NCI-H1930 (cell line): ENCODE measurements at regions not wholly inside any gene's neighbourhood (a gene's known extent, or its start where the extent isn't known, plus 50 kb on each side); places are given as distances from the start of the nearest gene placed in this dataset.

Experiments used
- DNase-seq, 2 experiments: peaks; one replicate each; lab custom pipeline; 2025; lab: John Stamatoyannopoulos, UW

DNA sequence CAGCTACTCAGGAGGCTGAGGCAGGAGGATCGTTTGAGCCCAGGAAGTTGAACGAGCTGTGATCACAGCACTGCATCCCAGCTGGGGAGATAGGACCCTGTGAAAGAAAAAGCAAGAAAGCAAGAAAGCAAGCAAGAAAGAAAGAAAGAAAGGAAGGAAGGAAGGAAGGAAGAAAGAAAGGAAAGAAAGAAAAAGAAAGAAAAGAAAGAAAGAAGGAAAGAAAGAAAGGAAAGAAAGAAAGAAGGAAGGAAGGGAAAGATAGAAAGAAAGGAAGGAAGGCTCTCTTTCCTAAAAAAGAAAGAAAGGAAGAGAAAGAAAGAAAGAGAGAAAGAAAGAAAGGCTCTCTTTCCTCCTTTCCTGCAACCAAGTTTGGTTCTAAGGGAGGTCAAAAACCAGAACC lies 380.3 kb downstream of the PCNX1 start:
- DNase-seq: no peak

DNA sequence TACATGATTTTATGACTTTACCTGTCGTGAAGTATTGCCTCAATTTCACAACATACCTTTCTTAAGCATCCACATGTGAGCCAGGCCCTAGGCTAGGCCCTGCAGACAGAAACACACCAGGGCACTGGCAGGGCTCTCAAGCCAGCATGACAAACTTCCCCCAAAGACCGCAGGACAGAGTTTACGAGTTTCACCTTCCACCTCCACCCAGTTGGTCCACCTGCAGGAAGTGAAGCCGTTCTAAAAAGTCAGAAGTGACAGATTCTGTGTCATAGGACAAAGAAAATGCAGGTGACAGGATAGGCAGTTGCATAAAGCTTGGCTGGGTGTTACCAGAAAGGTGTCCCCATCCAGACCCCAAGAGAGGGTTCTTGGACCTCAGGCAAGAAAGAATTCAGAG lies 382.3 kb downstream of the PCNX1 start:
- DNase-seq: no peak

DNA sequence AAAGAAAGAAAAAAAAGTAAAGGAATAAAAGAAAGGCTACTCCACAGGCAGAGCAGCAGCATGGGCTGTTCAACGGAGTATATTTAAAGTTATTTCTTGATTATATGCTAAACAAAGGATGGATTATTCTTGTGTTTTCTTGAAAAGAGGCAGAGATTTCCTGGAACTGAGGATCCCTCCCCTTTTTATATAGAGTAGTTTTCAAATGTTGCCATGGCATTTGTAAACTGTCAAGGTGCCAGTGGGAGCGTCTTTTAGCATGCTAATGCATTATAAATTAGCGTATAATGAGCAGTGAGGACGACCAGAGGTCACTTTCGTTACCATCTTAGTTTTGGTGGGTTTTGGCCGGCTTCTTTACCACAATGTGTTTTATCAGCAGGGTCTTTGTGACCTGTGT lies 383.0 kb downstream of the PCNX1 start:
- no peak for DNase-seq

DNA sequence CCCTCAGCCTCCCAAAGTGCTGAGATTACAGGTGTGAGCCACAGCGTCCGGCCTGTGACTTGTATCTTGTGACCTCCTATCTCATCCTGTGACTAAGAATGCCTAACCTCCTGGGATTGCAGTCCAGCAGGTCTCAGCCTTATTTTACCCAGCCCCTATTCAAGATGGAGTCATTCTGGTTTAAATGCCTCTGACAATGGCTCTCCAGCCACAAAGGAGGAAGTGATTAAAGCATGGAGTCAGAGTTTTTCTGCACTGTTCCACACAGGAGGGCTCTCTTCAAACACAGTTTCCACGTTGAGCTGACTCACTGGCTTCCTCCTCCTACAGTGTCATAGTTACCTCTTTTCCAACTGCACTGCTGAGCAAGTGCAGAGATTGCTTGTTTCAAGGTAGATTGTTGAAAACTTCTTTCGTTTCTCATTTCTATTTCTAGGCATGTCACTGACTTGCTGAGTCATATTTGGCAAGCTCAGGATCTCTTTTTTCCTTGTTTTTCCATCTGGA lies 383.8 kb downstream of the PCNX1 start:
- no peak for DNase-seq

DNA sequence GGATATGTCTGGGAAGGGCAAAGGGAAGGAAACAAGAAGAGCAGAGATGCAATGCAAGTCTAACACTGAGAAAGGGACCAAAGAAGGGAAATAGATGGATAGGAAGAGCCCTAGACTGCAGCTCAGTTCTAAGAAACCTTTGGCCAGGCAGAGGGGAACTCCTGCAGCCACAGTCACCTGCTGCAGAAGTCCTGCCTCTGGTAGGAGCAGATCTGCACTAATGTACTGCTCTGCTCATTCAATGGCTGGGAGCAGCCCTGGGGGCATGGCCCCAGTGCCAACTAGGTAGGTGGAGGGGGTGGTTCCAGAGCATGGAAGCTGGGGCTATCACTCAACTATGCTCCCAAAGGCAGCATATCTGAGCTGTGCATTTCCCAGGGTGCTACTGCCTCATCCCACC lies 388.9 kb downstream of the PCNX1 start:
- no peak for DNase-seq

DNA sequence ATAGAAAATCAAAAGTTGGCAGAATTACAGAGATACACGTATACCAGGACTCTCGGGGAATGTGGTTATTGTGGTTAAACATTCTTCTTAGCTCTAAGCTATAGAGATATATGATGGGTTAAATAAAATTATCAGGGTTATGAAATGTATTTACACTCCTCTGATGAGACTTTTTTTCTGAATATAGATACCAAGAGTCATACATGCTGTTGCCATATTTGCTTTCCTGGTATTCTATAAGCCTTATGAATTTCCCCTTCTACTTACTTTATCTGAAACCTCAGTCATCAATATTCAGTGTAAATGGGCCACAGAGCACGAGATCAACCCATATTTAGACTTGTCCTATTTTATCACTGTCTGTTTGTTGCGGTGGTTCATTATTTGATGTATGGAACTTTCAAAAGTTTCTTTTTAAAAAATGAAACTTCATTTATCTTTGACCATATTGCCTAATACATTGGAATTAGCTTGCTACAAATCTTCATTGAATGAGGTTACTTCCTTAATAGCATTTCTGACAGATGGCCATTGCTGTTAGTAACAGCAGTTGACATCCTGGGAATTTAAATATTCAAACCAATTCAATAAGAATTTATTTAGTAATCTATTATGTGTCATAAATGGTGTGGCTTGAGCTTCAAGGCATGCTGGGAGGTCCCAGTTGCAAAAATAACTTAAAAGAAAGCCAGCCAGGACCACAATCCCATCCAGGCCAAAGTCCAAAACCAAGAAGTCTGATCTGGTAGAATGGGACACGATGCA lies 393.5 kb downstream of the PCNX1 start:
- no peak for DNase-seq

DNA sequence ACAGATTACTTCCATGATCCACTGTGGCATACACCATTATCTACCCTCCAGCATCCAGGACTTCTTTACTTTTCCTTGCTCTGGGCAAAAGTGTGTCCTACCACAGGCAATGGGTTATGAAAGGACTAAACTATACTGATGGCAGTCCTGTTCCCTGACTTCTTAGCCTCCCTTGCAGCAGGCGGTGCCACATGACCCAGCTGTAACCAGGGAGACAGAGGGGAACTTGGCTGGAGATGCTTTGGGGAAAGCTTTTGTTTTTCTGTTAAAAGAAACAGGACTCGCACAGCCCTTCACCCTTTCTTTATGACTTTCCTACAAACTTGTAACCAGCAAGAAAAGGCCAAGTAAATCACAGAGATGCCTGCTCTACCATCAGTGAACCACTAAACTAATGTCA lies 394.4 kb downstream of the PCNX1 start:
- DNase-seq: no peak

DNA sequence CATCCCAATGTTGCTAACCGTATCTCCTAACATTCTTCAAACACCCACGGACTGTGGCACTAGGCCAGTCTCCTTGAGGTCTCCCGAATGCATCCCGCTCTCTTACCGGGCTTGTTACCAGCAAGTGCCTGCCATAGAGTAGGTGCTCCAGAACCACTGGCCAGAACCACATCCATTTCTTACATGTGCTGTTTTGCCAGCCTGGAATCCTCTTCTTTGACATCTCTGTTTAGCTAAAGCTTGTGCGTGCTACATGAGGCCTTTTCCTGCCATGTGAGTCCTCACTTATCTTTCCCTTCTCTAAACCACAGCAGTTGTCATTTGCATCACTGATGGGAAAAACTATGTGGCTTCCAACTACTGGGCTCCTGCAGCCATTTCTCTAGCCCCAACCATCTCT lies 397.4 kb downstream of the PCNX1 start:
- no peak for DNase-seq

DNA sequence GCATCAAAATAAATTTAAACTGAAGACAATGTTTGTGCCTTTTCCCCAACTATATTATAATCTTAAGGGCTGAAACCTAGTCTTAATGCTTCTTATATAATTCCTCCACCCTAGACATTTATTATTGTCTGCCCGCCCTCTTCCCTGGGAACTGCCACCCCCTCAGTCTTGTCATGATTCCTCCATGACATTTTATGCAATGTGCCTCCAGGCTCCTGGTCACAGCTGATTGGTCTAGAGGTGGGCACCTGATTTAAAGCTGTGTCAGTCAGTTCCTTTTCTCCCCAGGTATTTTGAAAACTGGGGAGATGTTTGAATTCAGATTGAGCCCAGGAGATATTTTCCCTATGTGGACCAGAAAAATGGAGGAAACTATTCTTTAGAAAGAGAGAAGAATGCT lies 401.4 kb downstream of the PCNX1 start:
- no peak for DNase-seq

DNA sequence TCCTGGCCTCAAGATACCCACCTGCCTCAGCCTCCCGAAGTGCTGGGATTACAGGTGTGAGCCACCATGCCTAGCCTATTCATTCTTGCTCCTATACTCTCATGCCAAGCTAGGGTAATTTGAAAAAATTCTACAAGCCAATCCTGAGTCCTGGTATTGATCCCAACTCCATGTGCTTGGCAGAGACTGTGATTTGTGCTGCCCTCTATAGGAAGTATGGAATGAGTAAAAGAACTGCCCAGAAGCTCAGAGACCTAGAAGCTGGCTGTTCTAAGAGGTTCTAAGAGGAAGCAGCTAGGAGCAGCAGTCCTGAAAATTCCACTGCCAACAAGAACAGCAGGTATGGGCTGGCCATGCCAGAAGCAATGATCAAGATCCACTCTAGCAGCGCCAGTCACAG lies 402.5 kb downstream of the PCNX1 start:
- no peak for DNase-seq

DNA sequence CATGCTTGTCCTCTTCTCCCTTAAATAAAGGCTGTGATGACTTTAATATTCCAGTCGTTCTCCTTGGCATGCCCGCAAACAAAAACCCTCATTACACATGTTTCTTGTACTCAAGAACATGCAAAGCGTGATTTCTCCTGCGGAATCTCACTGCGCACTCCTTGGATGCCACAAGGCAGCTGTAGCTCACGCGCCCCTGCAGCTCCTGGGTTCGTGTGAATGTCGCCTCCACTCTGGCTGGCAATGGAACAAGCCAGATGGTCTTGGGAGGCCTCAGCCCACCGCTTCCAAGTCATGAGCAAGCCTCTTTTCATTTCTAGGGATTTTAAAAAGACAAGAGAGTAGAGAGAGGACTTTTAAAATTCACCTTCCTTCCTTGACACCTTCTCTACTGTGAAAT lies 403.8 kb downstream of the PCNX1 start:
- DNase-seq: no peak

DNA sequence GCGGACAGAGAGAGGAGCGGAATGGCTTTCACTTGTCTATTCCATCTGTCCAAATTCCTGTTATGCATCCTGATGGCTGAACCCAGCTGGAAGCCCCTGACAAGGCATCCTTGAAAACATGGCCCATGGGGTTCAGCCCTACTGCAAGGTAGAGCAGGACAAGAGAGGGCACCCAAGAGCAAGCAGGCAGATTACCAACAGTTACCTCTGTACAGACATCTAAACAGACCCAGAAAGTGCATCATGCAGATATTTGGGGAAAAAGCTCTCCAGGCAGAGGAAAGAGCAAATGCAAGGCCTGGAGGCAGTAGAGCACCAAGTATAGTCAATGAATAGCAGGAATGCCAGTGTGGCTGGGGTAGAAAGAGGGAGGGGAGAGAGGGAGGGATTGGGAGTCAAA lies 407.5 kb downstream of the PCNX1 start:
- DNase-seq: no peak

DNA sequence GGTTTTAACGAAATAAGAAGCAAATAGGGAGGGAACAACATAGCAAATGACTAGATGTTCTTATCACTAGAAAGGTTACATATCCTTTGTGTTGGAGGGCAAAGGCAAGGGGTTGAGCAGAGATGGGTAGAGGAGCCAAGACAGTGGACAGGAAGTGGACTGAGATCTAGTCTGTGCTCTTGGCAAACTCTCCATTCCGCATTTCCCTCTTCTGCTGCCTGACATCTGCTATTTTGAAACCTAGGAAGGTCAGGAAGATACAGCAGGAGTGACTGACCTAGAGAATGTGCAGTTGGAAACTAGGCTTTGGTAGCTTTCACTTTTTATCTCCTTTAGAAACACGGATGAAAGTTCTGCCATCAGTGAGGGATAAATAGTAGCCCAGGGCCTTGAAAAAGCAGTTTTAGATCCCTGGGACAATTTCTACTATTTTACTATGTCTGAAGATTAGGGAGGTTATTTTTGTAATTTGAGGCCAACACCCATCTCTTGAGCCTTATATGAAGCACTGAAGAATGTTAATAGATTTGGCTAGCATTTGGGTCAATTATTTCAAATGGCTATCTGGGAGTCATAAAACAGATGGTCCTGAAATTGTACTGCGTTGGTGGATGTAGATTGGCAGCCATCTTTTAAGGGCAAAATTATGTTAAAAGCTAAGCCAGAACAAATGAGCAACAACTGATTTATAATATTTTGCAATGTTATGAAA lies 410.3 kb downstream of the PCNX1 start:
- no peak for DNase-seq

DNA sequence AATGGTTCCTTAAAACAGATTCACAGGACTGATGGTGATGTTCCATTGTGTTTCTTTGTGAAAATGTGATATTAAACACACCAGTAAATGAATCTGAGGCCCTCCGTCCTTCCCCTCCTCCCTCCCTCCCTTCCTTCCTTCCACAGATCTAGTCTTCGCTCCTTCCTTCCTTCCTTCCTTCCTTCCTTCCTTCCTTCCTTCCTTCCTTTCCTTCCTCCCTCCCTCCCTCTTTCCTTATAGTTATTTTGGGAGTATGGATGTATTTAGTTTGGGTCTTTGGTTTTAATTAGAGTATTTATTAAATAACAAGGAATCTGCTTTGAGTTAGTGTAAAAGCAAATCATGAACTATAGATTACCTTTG lies 410.8 kb downstream of the PCNX1 start:
- no peak for DNase-seq

DNA sequence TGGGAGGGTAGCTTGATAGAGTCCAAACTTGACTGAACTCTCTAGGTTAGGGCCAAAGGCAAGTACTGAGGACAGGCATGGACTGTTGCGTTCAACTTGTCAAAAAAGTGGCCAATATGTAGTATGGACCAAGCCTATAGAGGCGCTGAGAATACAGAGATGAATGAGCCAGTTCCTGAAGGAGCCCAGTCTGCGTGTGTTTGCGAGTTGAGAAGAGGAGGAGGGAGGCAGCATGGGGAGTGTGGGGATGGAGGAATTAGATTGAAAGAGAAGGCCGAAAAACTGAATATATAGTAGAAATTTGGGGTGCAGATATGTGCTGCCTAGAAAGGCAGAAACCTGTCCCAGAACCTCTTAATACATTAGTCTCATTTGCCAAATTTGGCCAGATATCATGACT lies 412.4 kb downstream of the PCNX1 start:
- peak; percentile 10 for DNase-seq

DNA sequence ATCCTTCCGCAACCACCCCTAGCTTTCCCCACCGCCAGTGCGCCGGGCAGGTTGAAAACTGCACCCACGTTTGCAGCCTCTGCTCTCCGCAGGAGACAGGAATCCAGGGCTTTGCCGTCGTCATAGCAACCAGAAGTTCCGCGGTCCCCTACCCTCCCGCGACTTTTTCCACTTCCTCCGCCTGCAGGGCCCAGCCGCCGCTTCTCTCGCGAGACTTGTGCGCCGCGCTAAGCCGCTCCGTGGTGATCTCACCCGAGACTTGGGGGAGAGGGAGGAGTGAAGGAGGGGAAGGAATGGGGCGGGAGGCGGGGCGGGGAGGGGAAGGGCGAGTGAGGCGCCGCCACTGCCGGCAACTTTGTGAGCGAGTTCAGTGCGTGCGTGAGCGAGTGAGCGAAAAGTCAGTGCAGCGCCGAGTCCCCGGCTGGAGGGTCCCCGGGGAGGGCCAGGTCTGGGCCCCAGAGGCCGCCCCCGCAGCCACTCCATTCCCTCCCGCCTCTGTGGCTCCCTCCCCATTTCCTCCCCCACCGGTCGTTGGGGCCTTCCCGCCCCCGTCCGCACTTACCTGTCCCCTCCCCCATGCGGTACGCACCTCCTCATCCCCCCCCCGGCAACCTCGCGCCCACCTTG lies 413.0 kb downstream of the PCNX1 start, which contains the start of gene SIPA1L1:
Gene SIPA1L1 (plus strand): TSS at position 370 of the 627 bp plus-strand sequence.
- DNase-seq: peak; percentile 95

DNA sequence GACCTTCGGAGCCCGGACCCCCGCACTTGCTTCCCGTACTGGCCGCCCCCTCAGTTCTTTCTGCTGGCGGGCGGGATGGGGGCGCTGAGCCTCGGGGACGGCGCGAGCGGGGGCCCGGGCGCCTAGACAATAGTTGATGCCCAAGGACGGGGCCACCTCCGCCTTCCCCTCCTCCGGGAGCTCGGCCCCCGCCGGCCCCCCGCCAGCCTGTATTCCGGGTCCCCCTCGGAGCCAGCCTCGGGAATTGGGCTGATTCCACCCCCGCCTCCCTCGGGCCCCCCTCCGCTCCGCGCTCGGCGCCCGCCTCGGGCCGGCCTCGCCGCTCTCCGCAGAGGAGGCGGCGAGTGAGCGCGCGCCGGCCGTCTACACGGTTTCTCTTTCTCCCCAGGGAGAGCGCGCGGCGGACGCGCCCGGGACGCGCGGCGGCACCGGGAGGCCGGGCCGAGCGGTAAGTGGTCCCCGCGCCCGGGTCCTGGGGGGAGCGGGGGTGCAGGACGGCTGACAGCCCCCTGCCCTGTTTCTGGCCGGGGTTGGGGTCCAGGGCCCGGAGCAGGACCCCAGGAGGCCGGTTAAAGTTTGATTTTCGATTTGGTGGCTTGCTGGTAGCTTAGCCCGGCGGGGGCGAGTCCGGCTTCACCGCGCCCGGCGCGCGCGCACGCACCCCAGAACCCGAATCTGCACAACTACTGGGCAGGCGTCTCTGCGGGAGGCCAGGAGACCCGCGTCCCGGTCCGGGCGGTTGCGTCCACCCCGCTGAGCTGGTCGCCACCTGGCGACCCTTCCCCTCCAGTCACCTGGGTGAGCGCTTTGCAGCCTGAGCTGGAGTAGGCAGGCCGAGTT lies 413.7 kb downstream of the PCNX1 start:
- peak in 1 of 2 experiments; percentile 35 for DNase-seq

DNA sequence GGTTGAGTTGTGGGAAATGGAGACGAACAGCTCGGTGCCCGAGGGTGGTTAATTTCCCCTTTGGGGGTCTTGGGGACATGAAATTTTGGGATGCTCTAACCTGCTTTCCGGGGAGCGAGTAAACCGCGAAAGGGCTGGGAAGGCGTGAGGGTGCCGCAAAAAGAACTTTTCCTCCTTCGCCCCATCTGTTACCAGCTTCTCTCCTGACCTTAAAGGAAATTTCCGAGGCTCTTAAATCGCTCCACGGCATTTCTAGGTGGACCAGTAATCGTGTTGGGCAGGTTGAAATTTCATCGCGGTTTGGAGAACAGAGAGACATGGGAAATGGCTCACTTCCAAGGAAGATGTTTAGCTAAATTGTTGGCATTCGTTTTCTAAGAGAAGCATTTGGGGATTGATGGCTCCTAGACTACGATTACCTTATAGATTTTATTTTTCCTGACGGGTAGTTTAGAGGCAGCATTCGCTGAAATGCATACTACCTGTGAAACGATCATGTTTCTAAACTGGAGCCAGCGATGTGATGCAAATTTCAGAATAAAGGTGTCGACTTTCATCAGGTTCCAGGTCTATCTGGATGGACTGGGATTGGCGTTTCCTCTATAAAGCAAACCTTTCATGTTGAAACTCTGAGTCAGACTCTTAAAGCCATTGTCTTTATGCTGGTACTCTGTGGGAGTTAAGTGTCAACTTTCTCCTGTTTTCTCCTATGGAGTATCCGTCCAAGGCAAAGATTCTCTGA lies 414.5 kb downstream of the PCNX1 start:
- peak in 1 of 2 experiments; percentile 8 for DNase-seq

DNA sequence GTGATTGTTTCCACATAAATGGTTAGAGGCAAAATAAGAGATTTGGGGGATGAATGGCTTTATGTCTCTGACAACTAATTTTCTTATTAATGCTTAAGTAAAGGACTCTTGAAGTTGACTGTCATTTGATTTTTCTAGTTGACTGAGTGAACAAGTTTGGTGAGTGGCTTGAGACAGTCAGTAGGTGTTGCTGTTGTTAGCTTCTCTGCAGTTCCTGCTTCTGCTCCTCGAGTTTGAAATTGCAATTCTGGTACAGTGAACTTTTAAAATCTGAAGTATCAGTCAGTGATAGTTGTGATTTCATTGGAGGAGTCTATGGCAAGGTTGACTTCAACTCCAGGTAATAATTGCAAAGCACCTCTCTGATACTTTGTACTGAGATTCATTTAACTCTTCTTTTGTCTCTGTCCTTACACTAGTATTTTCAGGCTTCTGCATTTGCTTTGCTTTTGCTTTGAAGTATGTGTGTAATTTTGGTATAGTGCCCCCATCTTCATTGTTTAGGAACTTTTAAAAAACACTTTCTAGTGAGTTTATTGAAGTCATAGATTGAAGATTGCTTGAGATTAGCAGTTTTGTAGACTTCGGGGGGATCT lies 415.5 kb downstream of the PCNX1 start:
- DNase-seq: no peak

DNA sequence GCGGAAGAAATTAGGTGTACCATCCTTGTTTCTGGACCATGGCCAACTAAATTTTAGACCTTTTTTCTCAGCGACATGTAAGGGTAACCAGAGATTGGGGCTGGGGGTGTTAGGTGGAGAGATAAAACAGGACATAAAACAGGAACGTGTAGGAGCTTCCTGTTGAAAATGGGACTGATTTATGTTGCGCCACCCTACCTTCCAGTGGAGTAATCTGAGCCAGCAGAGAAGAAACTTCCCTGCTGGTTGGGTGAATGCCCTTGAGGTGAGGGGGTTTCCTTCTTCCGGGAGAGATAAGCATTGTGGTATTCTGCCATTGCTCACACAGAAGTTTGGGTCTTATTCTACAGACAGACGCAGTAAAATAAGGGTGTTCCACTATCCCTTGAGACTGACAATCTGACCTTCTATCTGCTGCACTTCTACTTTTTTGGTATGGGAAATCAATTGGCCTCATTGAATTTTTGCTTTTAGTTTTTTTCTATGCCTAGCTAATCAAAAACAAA lies 417.6 kb downstream of the PCNX1 start:
- no peak for DNase-seq

DNA sequence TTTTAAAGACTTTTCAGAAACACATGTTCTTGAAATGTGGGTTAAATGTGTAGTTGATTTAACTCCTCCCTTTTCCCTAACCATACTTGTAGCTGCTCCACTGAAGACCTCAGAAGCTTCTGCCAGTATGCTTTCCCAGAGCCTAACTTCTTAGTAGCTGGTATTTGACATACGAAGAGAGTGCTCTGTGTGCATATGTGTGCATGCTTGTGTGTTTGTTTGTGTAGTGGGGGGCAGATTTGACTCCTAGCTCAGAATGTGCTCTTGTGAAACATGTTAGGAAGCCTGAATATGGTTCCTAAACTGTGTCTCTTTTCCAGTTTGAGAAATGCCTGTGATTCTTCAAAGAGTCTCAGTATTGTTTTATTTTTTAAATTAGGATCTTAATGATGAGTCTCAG lies 420.4 kb downstream of the PCNX1 start:
- no peak for DNase-seq
